ENCODE measurements at regions not wholly inside any gene's neighbourhood (a gene's known extent, or its start where the extent isn't known, plus 50 kb on each side); places are given as distances from the start of the nearest gene placed in this dataset.

- TF ChIP-seq CTCF (IDR thresholded peaks at IDR 0.05; ENCODE audit: insufficient read depth, low read depth, low read length) = no peak
- TF ChIP-seq EZH2 (IDR thresholded peaks at IDR 0.05; ENCODE audit: insufficient read depth, low read length) = no peak
These were observed 59.8 kb upstream of the RXRA start for GRCh38 chr9:134266418-134266817.
